A549 (cell line): ENCODE measurements at regions not wholly inside any gene's neighbourhood (a gene's known extent, or its start where the extent isn't known, plus 50 kb on each side); places are given as distances from the start of the nearest gene placed in this dataset.

Experiments
- EP300 ChIP-seq, 2 experiments: fragments of >200 bp; sonication (Bioruptor Twin); formaldehyde crosslinking; IDR thresholded peaks; 2 replicates in 1 of 2; 3 replicates in 1 of 2; pipeline ENCODE4 v1.6.1; 2016 to 2017
- KDM5A ChIP-seq: fragments of 200-600 bp; sonication (generic); IDR thresholded peaks from 2 replicates; pipeline ENCODE4 v1.6.1; 2016; ENCODE audit warnings: antibody characterized with exemption, mild to moderate bottlenecking
- NR3C1 ChIP-seq: fragments of >200 bp; sonication (Bioruptor Twin); formaldehyde crosslinking; IDR thresholded peaks from 3 replicates; pipeline ENCODE4 v1.6.1; 2017
- PHF8 ChIP-seq: fragments of 200-600 bp; sonication (generic); IDR thresholded peaks from 2 replicates; pipeline ENCODE4 v1.6.1; 2016; ENCODE audit warnings: low read depth, mild to moderate bottlenecking, antibody characterized with exemption, moderate library complexity, borderline replicate concordance
- POLR2A ChIP-seq: IDR thresholded peaks from 2 replicates; pipeline ENCODE4 v1.6.1; 2012; ENCODE audit warnings: mild to moderate bottlenecking, low read length
- TF ChIP-seq, protein P1 (sequence below): fragments of >200 bp; sonication (Bioruptor Twin); formaldehyde crosslinking; IDR thresholded peaks from 3 replicates; pipeline ENCODE4 v1.5.1; 2016

DNA sequence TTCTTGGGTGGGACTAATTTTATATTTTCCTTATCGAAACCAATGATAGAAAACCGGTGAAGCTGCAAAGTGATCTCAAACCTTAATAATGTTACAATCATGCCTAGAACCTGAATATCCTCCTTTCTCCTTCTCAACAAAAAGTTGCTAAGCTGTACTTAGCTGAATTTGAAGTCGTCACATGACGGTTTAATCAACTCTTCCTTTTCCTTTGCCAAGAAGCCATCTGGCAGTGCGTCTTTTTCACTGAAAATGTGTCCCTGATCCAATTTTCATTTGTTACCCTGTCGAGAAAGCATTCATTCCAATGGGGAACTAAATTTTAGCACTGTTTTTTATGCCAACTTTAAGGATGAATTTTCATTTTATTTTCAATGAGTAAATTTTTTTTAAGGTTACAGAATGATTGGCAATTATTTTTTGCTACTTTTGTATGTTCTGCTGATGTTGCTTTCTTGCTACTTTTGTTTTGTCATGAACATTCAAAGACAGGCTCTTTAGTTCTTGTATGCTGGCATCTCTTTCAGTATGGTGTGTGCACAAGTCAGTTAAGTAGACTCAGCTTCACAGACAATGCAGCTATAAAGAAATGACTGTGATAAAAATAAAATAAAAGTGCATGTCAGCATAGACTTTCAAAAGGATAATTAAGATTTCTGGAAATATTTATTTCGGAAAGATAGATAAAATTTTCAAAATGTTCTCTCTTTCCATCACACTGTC, 980.0 kb downstream of the DNAJB9 start:
- TF ChIP-seq, protein P1, sequence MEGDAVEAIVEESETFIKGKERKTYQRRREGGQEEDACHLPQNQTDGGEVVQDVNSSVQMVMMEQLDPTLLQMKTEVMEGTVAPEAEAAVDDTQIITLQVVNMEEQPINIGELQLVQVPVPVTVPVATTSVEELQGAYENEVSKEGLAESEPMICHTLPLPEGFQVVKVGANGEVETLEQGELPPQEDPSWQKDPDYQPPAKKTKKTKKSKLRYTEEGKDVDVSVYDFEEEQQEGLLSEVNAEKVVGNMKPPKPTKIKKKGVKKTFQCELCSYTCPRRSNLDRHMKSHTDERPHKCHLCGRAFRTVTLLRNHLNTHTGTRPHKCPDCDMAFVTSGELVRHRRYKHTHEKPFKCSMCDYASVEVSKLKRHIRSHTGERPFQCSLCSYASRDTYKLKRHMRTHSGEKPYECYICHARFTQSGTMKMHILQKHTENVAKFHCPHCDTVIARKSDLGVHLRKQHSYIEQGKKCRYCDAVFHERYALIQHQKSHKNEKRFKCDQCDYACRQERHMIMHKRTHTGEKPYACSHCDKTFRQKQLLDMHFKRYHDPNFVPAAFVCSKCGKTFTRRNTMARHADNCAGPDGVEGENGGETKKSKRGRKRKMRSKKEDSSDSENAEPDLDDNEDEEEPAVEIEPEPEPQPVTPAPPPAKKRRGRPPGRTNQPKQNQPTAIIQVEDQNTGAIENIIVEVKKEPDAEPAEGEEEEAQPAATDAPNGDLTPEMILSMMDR = no peak
- TF ChIP-seq KDM5A (no peak), EP300 (IDR thresholded peaks at IDR 0.05) (no peak), POLR2A (no peak), NR3C1 (no peak), PHF8 (no peak)
